Endothelial cell of umbilical vein (primary cell): ENCODE measurements at regions not wholly inside any gene's neighbourhood (a gene's known extent, or its start where the extent isn't known, plus 50 kb on each side); places are given as distances from the start of the nearest gene placed in this dataset.

Experiments used
- BruUV-seq: library from RNA; stranded (reverse); fragments of 400-500 nt; replicated peaks from 2 replicates; lab custom pipeline; 2021; lab: Mats Ljungman, UMichigan
- CTCF ChIA-PET: fragments of 300-600, 350-600 bp; sonication (Branson Sonifier 250); formaldehyde crosslinking; loops from one replicate; lab custom pipeline; 2021; ENCODE audit warnings: antibody characterized with exemption, inconsistent platforms; lab: Charles Lee
- POLR2A ChIA-PET: fragments of 300-600, 350-600 bp; sonication (Branson Sonifier 250); formaldehyde crosslinking; loops from one replicate; lab custom pipeline; 2021; ENCODE audit warnings: antibody characterized with exemption, inconsistent platforms; lab: Charles Lee
- DNase-seq: peaks from one replicate; pipeline ENCODE4 v3.0.0-alpha.2; 2011; ENCODE audit warnings: low read depth, low spot score
- FAIRE-seq: peaks from 2 replicates; lab custom pipeline; 2011; peaks lifted over from hg19 to GRCh38; lab: Jason Lieb, UNC
- H2AFZ ChIP-seq: 2 replicates; pipeline ENCODE4 v1.6.0; 2012; ENCODE audit warnings: low read depth, low read length, control low read depth, inconsistent platforms
- H3K27ac ChIP-seq: 2 replicates; pipeline ENCODE4 v1.5.1; 2011; ENCODE audit warnings: low read depth, mild to moderate bottlenecking, control low read depth, low read length, moderate library complexity; ENCODE audit not compliant: insufficient read depth
- H3K27me3 ChIP-seq, 2 experiments: 2 replicates each; pipeline versions ENCODE4 v1.6.0 to v1.6.1; 2011; ENCODE audit warnings: low read length in 2 of 2, mixed read lengths in 1 of 2; ENCODE audit not compliant: control insufficient read depth in 2 of 2, insufficient read depth in 2 of 2
- H3K36me3 ChIP-seq, 2 experiments: 2 replicates in 1 of 2; 3 replicates in 1 of 2; pipeline ENCODE4 v1.5.1; 2011; ENCODE audit warnings: low read length in 2 of 2, mild to moderate bottlenecking in 1 of 2, moderate library complexity in 1 of 2; ENCODE audit not compliant: control insufficient read depth in 2 of 2, insufficient read depth in 2 of 2; ENCODE audit errors: extremely low read depth in 1 of 2
- H3K4me1 ChIP-seq: 3 replicates; pipeline ENCODE4 v1.5.1; 2011; ENCODE audit warnings: mild to moderate bottlenecking, low read length; ENCODE audit not compliant: control insufficient read depth, insufficient read depth; ENCODE audit errors: extremely low read depth
- H3K4me2 ChIP-seq: 2 replicates; pipeline ENCODE4 v1.6.1; 2011; ENCODE audit warnings: low read length, control low read depth, mixed read lengths; ENCODE audit not compliant: insufficient read depth
- H3K4me3 ChIP-seq, 3 experiments: fragments of 200-600 bp in 1 of 3; sonication (generic), shearing (Covaris generic) in 1 of 3; replicated peaks in 1 of 3; 2 replicates each; pipeline ENCODE4 v1.5.1; 2011 to 2016; ENCODE audit warnings: control low read depth in 3 of 3, low read length in 3 of 3, mild to moderate bottlenecking in 2 of 3, inconsistent platforms in 1 of 3, low read depth in 1 of 3, moderate library complexity in 1 of 3; ENCODE audit not compliant: insufficient read depth in 1 of 3
- H3K79me2 ChIP-seq: 2 replicates; pipeline ENCODE4 v1.6.0; 2012; ENCODE audit warnings: low read length, inconsistent platforms; ENCODE audit not compliant: control insufficient read depth, insufficient read depth
- H3K9ac ChIP-seq: replicated peaks from 2 replicates; pipeline ENCODE3; 2011; ENCODE audit warnings: low read length, control low read depth; ENCODE audit not compliant: insufficient read depth; ENCODE audit errors: extremely low read depth
- H3K9me1 ChIP-seq: replicated peaks from 3 replicates; pipeline ENCODE4 v1.6.0; 2011; ENCODE audit warnings: mild to moderate bottlenecking, low read length; ENCODE audit not compliant: control insufficient read depth, insufficient read depth; ENCODE audit errors: extremely low read depth
- H3K9me3 ChIP-seq: replicated peaks from 2 replicates; pipeline ENCODE4 v1.5.1; 2012; ENCODE audit warnings: low read length, inconsistent platforms; ENCODE audit not compliant: control insufficient read depth, insufficient read depth
- H4K20me1 ChIP-seq: replicated peaks from 2 replicates; pipeline ENCODE3; 2011; ENCODE audit warnings: mild to moderate bottlenecking, low read length; ENCODE audit not compliant: control insufficient read depth, insufficient read depth; ENCODE audit errors: extremely low read depth
- CTCF ChIP-seq, 2 donors: IDR thresholded peaks; 1 replicate in 1 of 2; 2 replicates in 1 of 2; pipeline ENCODE4 v1.5.1; 2011; ENCODE audit warnings: low read length in 2 of 2, mild to moderate bottlenecking in 2 of 2, moderate library complexity in 2 of 2, control low read depth in 1 of 2, inconsistent platforms in 1 of 2, low read depth in 1 of 2; ENCODE audit not compliant: insufficient read depth in 1 of 2; ENCODE audit errors: extremely low read depth in 1 of 2
- EZH2 ChIP-seq: IDR thresholded peaks from 2 replicates; pipeline ENCODE4 v1.6.1; 2012; ENCODE audit warnings: borderline replicate concordance, low read depth, mild to moderate bottlenecking, moderate library complexity, low read length, inconsistent platforms; ENCODE audit not compliant: severe bottlenecking
- FOS ChIP-seq: IDR thresholded peaks from 2 replicates; pipeline ENCODE4 v1.6.1; 2011; ENCODE audit warnings: mild to moderate bottlenecking, low read length, moderate library complexity, borderline replicate concordance; ENCODE audit not compliant: insufficient read depth
- GATA2 ChIP-seq: IDR thresholded peaks from 2 replicates; pipeline ENCODE4 v1.7.0; 2011; ENCODE audit warnings: low read depth, mild to moderate bottlenecking, moderate library complexity, mixed read lengths, low read length; ENCODE audit not compliant: insufficient read length, insufficient read depth
- JUN ChIP-seq: IDR thresholded peaks from 2 replicates; pipeline ENCODE4 v1.6.1; 2011; ENCODE audit warnings: borderline replicate concordance, low read depth; ENCODE audit not compliant: insufficient read length, insufficient read depth
- MAX ChIP-seq: IDR thresholded peaks from 2 replicates; pipeline ENCODE4 v1.6.1; 2011; ENCODE audit not compliant: insufficient read depth, insufficient read length
- MYC ChIP-seq: IDR thresholded peaks from one replicate; pipeline ENCODE4 v1.6.1; 2011; ENCODE audit warnings: mild to moderate bottlenecking, low read depth, low read length
- POLR2A ChIP-seq: IDR thresholded peaks from 2 replicates; pipeline ENCODE4 v1.6.1; 2012; ENCODE audit warnings: low read depth, mild to moderate bottlenecking, control low read depth, low read length
- POLR2AphosphoS5 ChIP-seq: IDR thresholded peaks from 2 replicates; pipeline ENCODE4 v1.6.1; 2012; ENCODE audit warnings: low read depth, mild to moderate bottlenecking, control low read depth, low read length, moderate library complexity; ENCODE audit not compliant: insufficient read depth
- dilution Hi-C: fragments of 300-500 bp; cut with MboI; formaldehyde crosslinking; loops from one replicate; pipeline ENCODE4 v1.15.0; 2019; ENCODE audit warnings: low sequenced_read_pairs; ENCODE audit not compliant: extremely low pct_ligation_motif_present
- intact Hi-C: fragments of 100-400 bp; cut with micrococcal nuclease; formaldehyde crosslinking; loops from one replicate; pipeline ENCODE4 v1.10.0; 2022

- intact Hi-C loops (no loop called here), dilution Hi-C loops (no loop called here)
Observed at GRCh38 chr3:146865175-146865755, 260.1 kb upstream of the PLSCR5 start.

More at GRCh38 chr3:146865175-146865755, 260.1 kb upstream of the PLSCR5 start:
- Histone ChIP-seq H2AFZ (no peak overlapping the region), H3K9me3 (no peaks in the 10 kb centered on the region), H3K36me3 (no peaks in the 10 kb centered on the region), H3K9ac (no peak overlapping the region), H3K4me2 (no peak overlapping the region), H3K9me1 (peaks cover 2% of the 10 kb centered on the region), H3K4me3 (no peak overlapping the region), H3K27me3 (no peaks in the 10 kb centered on the region), H3K79me2 (no peaks in the 10 kb centered on the region), H3K27ac (no peak overlapping the region), H3K4me1 (no peaks in the 10 kb centered on the region), H4K20me1 (no peaks in the 10 kb centered on the region)
- POLR2A ChIA-PET: no interaction called here
- DNase-seq: no peak
- FAIRE-seq: no peak
- BruUV-seq: no TSS peak
- CTCF ChIA-PET: interaction anchor here (1.1 to 1.2 kb wide), 2 partner anchors 11 to 48 kb away, joined by 3 to 4 read pairs; no protein-coding TSS in a partner anchor
- TF ChIP-seq MAX (no peak), FOS (no peak), CTCF (IDR thresholded peaks at IDR 0.05; ENCODE audit: extremely low read depth in 1 of 2, insufficient read depth in 1 of 2, low read depth in 1 of 2, low read length in 2 of 2) (no peak), JUN (no peak), POLR2AphosphoS5 (no peak), MYC (no peak), GATA2 (no peak), EZH2 (no peak), POLR2A (no peak)
